ENCODE measurements at regions not wholly inside any gene's neighbourhood (a gene's known extent, or its start where the extent isn't known, plus 50 kb on each side); places are given as distances from the start of the nearest gene placed in this dataset.

- intact Hi-C loops (cut with micrococcal nuclease) = no loop called here
- H3K9ac ChIP-seq (ENCODE audit: low read length) = no peak overlapping the region
- ChIA-PET CTCF (no interaction called here), POLR2A (no interaction called here)
- Mint-ChIP-seq H3K27ac (no peak overlapping the region), H3K27me3 (peaks cover 47% of the 10 kb centered on the region), H3K4me1 (peaks cover 5% of the 10 kb centered on the region), H3K4me3 (no peak overlapping the region), H3K9me3 (ENCODE audit: insufficient read depth) (no peaks in the 10 kb centered on the region)
- H3K27ac ChIP-seq (ENCODE audit: low read length in 2 of 2) = no peak overlapping the region
- H3K36me3 ChIP-seq (replicated peaks in 1 of 2; ENCODE audit: control extremely low read depth in 1 of 2, control insufficient read depth in 1 of 2, extremely low read depth in 1 of 2, insufficient read depth in 2 of 2, low read length in 1 of 2) = no peaks in the 10 kb centered on the region
- H3K4me2 ChIP-seq (replicated peaks; ENCODE audit: low read depth, low read length, poor library complexity, severe bottlenecking) = no peak overlapping the region
- H3K9me3 ChIP-seq (ENCODE audit: control extremely low read depth in 1 of 3, control insufficient read depth in 2 of 3, insufficient read depth in 1 of 3, low read length in 2 of 3) = no peaks in the 10 kb centered on the region
- peaks cover 0 to 9% (median 4%) of the 10 kb centered on the region in 4 experiments for H3K27me3 ChIP-seq (replicated peaks in 1 of 4; ENCODE audit: control extremely low read depth in 1 of 4, control insufficient read depth in 3 of 4, insufficient read depth in 4 of 4, low read length in 3 of 4)
- H3K4me1 ChIP-seq (ENCODE audit: control insufficient read depth in 2 of 2, insufficient read depth in 2 of 2, low read length in 2 of 2) = no peaks in the 10 kb centered on the region
- H2AFZ ChIP-seq (ENCODE audit: insufficient read depth, low read depth, low read length, poor library complexity, severe bottlenecking) = no peak overlapping the region
- no peaks in the 10 kb centered on the region for H4K20me1 ChIP-seq (ENCODE audit: control insufficient read depth, insufficient read depth, low read length, poor library complexity, severe bottlenecking)
- ATAC-seq (ENCODE audit: low read depth) = no peak
- H3K4me3 ChIP-seq (ENCODE audit: control extremely low read depth in 1 of 5, extremely low read depth in 1 of 5, insufficient read depth in 1 of 5, low read depth in 2 of 5, low read length in 4 of 5) = no peak overlapping the region
- no peaks in the 10 kb centered on the region for H3K79me2 ChIP-seq (ENCODE audit: control insufficient read depth, insufficient read depth, low read length)
- no peak for DNase-seq
- no peak for TF ChIP-seq CTCF (IDR thresholded peaks at IDR 0.05)
- TF ChIP-seq EZH2 (IDR thresholded peaks at IDR 0.05; ENCODE audit: borderline replicate concordance, insufficient read depth, low read depth, low read length, poor library complexity, severe bottlenecking) = no peak
Observed at GRCh38 chr1:212520299-212520698, 87.6 kb downstream of the NENF start.

GRCh38 chr1:212520746-212521145 lies 87.8 kb upstream of the ATF3 start:
- CTCF ChIA-PET = no interaction called here
- Histone ChIP-seq H3K4me3 (ENCODE audit: control extremely low read depth in 1 of 5, extremely low read depth in 1 of 5, insufficient read depth in 1 of 5, low read depth in 2 of 5, low read length in 4 of 5) (no peak overlapping the region), H2AFZ (ENCODE audit: insufficient read depth, low read depth, low read length, poor library complexity, severe bottlenecking) (no peak overlapping the region), H3K4me2 (replicated peaks; ENCODE audit: low read depth, low read length, poor library complexity, severe bottlenecking) (no peak overlapping the region), H3K9me3 (ENCODE audit: control extremely low read depth in 1 of 3, control insufficient read depth in 2 of 3, insufficient read depth in 1 of 3, low read length in 2 of 3) (no peaks in the 10 kb centered on the region), H3K79me2 (ENCODE audit: control insufficient read depth, insufficient read depth, low read length) (no peaks in the 10 kb centered on the region), H3K27ac (ENCODE audit: low read length in 2 of 2) (no peak overlapping the region), H3K9ac (ENCODE audit: low read length) (no peak overlapping the region), H4K20me1 (ENCODE audit: control insufficient read depth, insufficient read depth, low read length, poor library complexity, severe bottlenecking) (no peaks in the 10 kb centered on the region), H3K27me3 (replicated peaks in 1 of 4; ENCODE audit: control extremely low read depth in 1 of 4, control insufficient read depth in 3 of 4, insufficient read depth in 4 of 4, low read length in 3 of 4) (peaks cover 0 to 5% (median 2%) of the 10 kb centered on the region in 4 experiments), H3K4me1 (ENCODE audit: control insufficient read depth in 2 of 2, insufficient read depth in 2 of 2, low read length in 2 of 2) (no peaks in the 10 kb centered on the region), H3K36me3 (replicated peaks in 1 of 2; ENCODE audit: control extremely low read depth in 1 of 2, control insufficient read depth in 1 of 2, extremely low read depth in 1 of 2, insufficient read depth in 2 of 2, low read length in 1 of 2) (no peaks in the 10 kb centered on the region)
- Mint-ChIP-seq H3K27me3 (peaks cover 42% of the 10 kb centered on the region), H3K4me1 (peaks cover 1% of the 10 kb centered on the region), H3K4me3 (no peak overlapping the region), H3K27ac (no peak overlapping the region), H3K9me3 (ENCODE audit: insufficient read depth) (no peaks in the 10 kb centered on the region)
- no peak for ATAC-seq (ENCODE audit: low read depth)
- intact Hi-C loops (cut with micrococcal nuclease) = no loop called here
- DNase-seq = no peak
- whole genome bisulfite sequencing (ENCODE audit: insufficient coverage) = 100% methylated on average over 5 of the region's 5 CpGs
- TF ChIP-seq EZH2 (IDR thresholded peaks at IDR 0.05; ENCODE audit: borderline replicate concordance, insufficient read depth, low read depth, low read length, poor library complexity, severe bottlenecking) (no peak), CTCF (IDR thresholded peaks at IDR 0.05) (no peak)
- POLR2A ChIA-PET = no interaction called here
